SK-N-SH (cell line): ENCODE measurements at regions not wholly inside any gene's neighbourhood (a gene's known extent, or its start where the extent isn't known, plus 50 kb on each side); places are given as distances from the start of the nearest gene placed in this dataset.

ENCODE experiments used
- CTCF ChIA-PET: fragments of 300-600, 350-600 bp; formaldehyde crosslinking; extraction: SDS; loops from one replicate; lab custom pipeline; 2021; lab: Yijun Ruan, JAX
- POLR2A ChIA-PET: fragments of 350-600 bp; sonication (Branson Sonifier 250); formaldehyde crosslinking; extraction: SDS; loops from one replicate; lab custom pipeline; 2020; ENCODE audit warnings: antibody characterized with exemption, inconsistent platforms; lab: Yijun Ruan, JAX
- DNase-seq: peaks from one replicate; pipeline ENCODE4 v3.0.0; 2012
- H2AFZ ChIP-seq: fragments of 200-600 bp; sonication (generic); 2 replicates; pipeline ENCODE4 v1.8.1; 2016; ENCODE audit warnings: antibody characterized with exemption, mild to moderate bottlenecking, low read depth
- H3F3A ChIP-seq: fragments of 200-600 bp; sonication (generic); replicated peaks from 2 replicates; pipeline ENCODE3; 2016; ENCODE audit warnings: antibody characterized with exemption, mild to moderate bottlenecking; ENCODE audit not compliant: insufficient read depth
- H3K27ac ChIP-seq, 2 experiments: fragments of 200-500 bp in 1 of 2; fragments of 200-600 bp in 1 of 2; sonication (Bioruptor generic) in 1 of 2; sonication (generic), shearing (Covaris generic) in 1 of 2; 2 replicates each; pipeline versions ENCODE4 v1.5.1 to v1.6.1; 2014 to 2016; ENCODE audit warnings: low read depth in 2 of 2, inconsistent platforms in 1 of 2, low read length in 1 of 2, mild to moderate bottlenecking in 1 of 2, mixed read lengths in 1 of 2
- H3K27me3 ChIP-seq: fragments of 200-600 bp; sonication (generic), shearing (Covaris generic); 2 replicates; pipeline ENCODE4 v1.6.1; 2016; ENCODE audit warnings: mixed run types; ENCODE audit not compliant: insufficient read depth
- H3K36me3 ChIP-seq, 2 experiments: fragments of 200-500 bp in 1 of 2; fragments of 200-600 bp in 1 of 2; sonication (Bioruptor generic) in 1 of 2; sonication (generic) in 1 of 2; replicated peaks in 1 of 2; 2 replicates each; pipeline versions ENCODE3 to v1.5.1; 2014 to 2016; ENCODE audit warnings: low read length in 1 of 2, mild to moderate bottlenecking in 1 of 2; ENCODE audit not compliant: insufficient read depth in 2 of 2, control insufficient read depth in 1 of 2
- H3K4me1 ChIP-seq, 2 experiments: fragments of 200-500 bp in 1 of 2; fragments of 200-600 bp in 1 of 2; sonication (Bioruptor generic) in 1 of 2; sonication (generic), shearing (Covaris generic) in 1 of 2; 2 replicates each; pipeline versions ENCODE4 v1.5.1 to v1.6.1; 2014 to 2016; ENCODE audit warnings: low read depth in 1 of 2, low read length in 1 of 2, mixed run types in 1 of 2; ENCODE audit not compliant: insufficient read depth in 2 of 2, control insufficient read depth in 1 of 2
- H3K4me2 ChIP-seq: fragments of 200-600 bp; sonication (generic), shearing (Covaris generic); 2 replicates; pipeline ENCODE4 v1.6.1; 2017; ENCODE audit warnings: mixed run types
- H3K4me3 ChIP-seq, 2 experiments: fragments of 200-500 bp in 1 of 2; fragments of 200-600 bp in 1 of 2; sonication (Bioruptor generic) in 1 of 2; sonication (generic), shearing (Covaris generic) in 1 of 2; 2 replicates each; pipeline versions ENCODE4 v1.5.1 to v1.8.1; 2014 to 2016; ENCODE audit warnings: low read depth in 2 of 2, inconsistent platforms in 1 of 2, low read length in 1 of 2, mild to moderate bottlenecking in 1 of 2, mixed read lengths in 1 of 2, moderate library complexity in 1 of 2
- H3K79me2 ChIP-seq: fragments of 200-600 bp; sonication (generic); 2 replicates; pipeline ENCODE4 v1.8.1; 2017; ENCODE audit warnings: mild to moderate bottlenecking; ENCODE audit not compliant: insufficient read depth
- H3K9ac ChIP-seq: fragments of 200-600 bp; sonication (generic); 2 replicates; pipeline ENCODE4 v1.6.1; 2017; ENCODE audit warnings: mixed run types
- H3K9me2 ChIP-seq: fragments of 200-600 bp; sonication (generic); 2 replicates; pipeline ENCODE4 v1.6.1; 2017; ENCODE audit warnings: mixed run types
- H3K9me3 ChIP-seq: fragments of 200-600 bp; sonication (generic); 2 replicates; pipeline ENCODE4 v1.6.1; 2017; ENCODE audit warnings: mixed run types, mild to moderate bottlenecking, moderate library complexity
- H4K20me1 ChIP-seq: fragments of 200-600 bp; sonication (generic); 2 replicates; pipeline ENCODE4 v1.6.1; 2017; ENCODE audit warnings: mild to moderate bottlenecking, mixed run types; ENCODE audit not compliant: insufficient read depth
- CHD2 ChIP-seq: fragments of 150-350 bp; IDR thresholded peaks from 2 replicates; pipeline ENCODE4 v1.6.1; 2018; ENCODE audit warnings: low read length; ENCODE audit not compliant: partially characterized antibody
- EZH2phosphoT487 ChIP-seq: fragments of 200-600 bp; sonication (generic); IDR thresholded peaks from 2 replicates; pipeline ENCODE4 v1.6.1; 2017; ENCODE audit warnings: low read depth, mixed run types, mild to moderate bottlenecking, antibody characterized with exemption, moderate library complexity, borderline replicate concordance
- FOXM1 ChIP-seq: IDR thresholded peaks from 2 replicates; pipeline ENCODE4 v1.4.0; 2012; ENCODE audit warnings: low read depth, mild to moderate bottlenecking
- GATA2 ChIP-seq: sonication (generic); formaldehyde crosslinking; IDR thresholded peaks from 2 replicates; pipeline ENCODE4 v1.5.0; 2020; ENCODE audit warnings: mild to moderate bottlenecking, missing genetic modification reagents
- IRF3 ChIP-seq: fragments of 150-350 bp; IDR thresholded peaks from 2 replicates; pipeline ENCODE4 v1.6.1; 2016; ENCODE audit warnings: mild to moderate bottlenecking, low read depth, low read length
- MAX ChIP-seq: IDR thresholded peaks from 2 replicates; pipeline ENCODE4 v1.4.0; 2012; ENCODE audit warnings: low read depth
- NRF1 ChIP-seq: IDR thresholded peaks from 2 replicates; pipeline ENCODE4 v1.6.1; 2012; ENCODE audit warnings: low read depth, mild to moderate bottlenecking, low read length
- RAD21 ChIP-seq: IDR thresholded peaks from 2 replicates; pipeline ENCODE4 v1.6.1; 2012; ENCODE audit warnings: mild to moderate bottlenecking, low read length
- RFX5 ChIP-seq: IDR thresholded peaks from 2 replicates; pipeline ENCODE4 v1.6.1; 2012; ENCODE audit warnings: mild to moderate bottlenecking, improper control_type of control experiment, low read length
- RXRA ChIP-seq: IDR thresholded peaks from 2 replicates; pipeline ENCODE4 v1.4.0; 2012; ENCODE audit warnings: low read depth, mild to moderate bottlenecking, borderline replicate concordance
- SIN3A ChIP-seq: IDR thresholded peaks from 2 replicates; pipeline ENCODE4 v1.6.1; 2012; ENCODE audit warnings: low read depth, mild to moderate bottlenecking, low read length, moderate library complexity, borderline replicate concordance
- TEAD4 ChIP-seq: IDR thresholded peaks from 2 replicates; pipeline ENCODE4 v1.4.0; 2012; ENCODE audit warnings: mild to moderate bottlenecking, borderline replicate concordance; ENCODE audit not compliant: insufficient read depth
- ZBTB33 ChIP-seq: IDR thresholded peaks from 2 replicates; pipeline ENCODE4 v1.4.0; 2012; ENCODE audit warnings: low read depth, borderline replicate concordance
- WGBS: methylation state at CpG from one replicate; pipeline ENCODE4 v1.1.6; 2017; ENCODE audit warnings: low lambda C conversion rate; 5-methylcytosine and 5-hydroxymethylcytosine counted together
- TF ChIP-seq, protein P1 (sequence below): IDR thresholded peaks from 2 replicates; pipeline ENCODE4; 2012
- TF ChIP-seq, protein P2 (sequence below): fragments of 150-350 bp; IDR thresholded peaks from 2 replicates; pipeline ENCODE4 v1.6.1; 2017; ENCODE audit warnings: antibody characterized with exemption, low read length, low read depth, borderline replicate concordance

DNA sequence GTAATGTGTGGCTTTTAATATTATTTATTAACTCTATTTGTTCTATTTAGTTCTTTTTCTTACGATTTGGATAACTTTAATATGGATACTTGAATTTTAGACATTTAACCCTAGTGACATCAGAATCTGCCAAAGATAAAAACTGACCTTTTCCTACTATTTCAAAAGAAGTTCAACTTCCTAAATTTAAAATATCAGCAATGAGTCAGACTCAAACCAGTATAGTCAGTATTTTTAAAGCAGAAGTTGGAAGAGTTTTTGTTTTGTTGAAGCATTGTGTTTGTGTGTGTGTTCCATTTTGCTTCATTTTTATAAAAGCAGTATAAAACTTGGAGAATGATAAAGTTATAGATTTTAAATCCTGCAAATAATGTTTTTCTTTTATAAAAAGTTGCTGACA is 251.8 kb upstream of the RASA1 start:
- Histone ChIP-seq H3K27ac (no peak overlapping the region), H3K4me3 (no peak overlapping the region), H3F3A (peaks cover 3% of the 10 kb centered on the region), H4K20me1 (no peaks in the 10 kb centered on the region), H3K27me3 (no peaks in the 10 kb centered on the region), H3K79me2 (no peaks in the 10 kb centered on the region), H3K4me1 (peaks cover 0 to 6% of the 10 kb centered on the region in 2 experiments; a peak in 2 of 4 replicates), H3K9ac (no peak overlapping the region), H3K36me3 (no peaks in the 10 kb centered on the region), H3K9me2 (no peaks in the 10 kb centered on the region), H3K4me2 (no peak overlapping the region), H2AFZ (no peak overlapping the region; the same call in 1 of the 2 replicates), H3K9me3 (no peaks in the 10 kb centered on the region)
- POLR2A ChIA-PET = no interaction called here
- 7% methylated on average over 1 of the region's 1 CpG for WGBS
- no peak for DNase-seq
- TF ChIP-seq FOXM1 = no peak
- no peak for TF ChIP-seq RFX5
- no peak for TF ChIP-seq TEAD4
- no peak for TF ChIP-seq MAX
- TF ChIP-seq GATA2 (CRISPR knock-in tag) = no peak
- TF ChIP-seq IRF3 = no peak
- TF ChIP-seq, protein P1, sequence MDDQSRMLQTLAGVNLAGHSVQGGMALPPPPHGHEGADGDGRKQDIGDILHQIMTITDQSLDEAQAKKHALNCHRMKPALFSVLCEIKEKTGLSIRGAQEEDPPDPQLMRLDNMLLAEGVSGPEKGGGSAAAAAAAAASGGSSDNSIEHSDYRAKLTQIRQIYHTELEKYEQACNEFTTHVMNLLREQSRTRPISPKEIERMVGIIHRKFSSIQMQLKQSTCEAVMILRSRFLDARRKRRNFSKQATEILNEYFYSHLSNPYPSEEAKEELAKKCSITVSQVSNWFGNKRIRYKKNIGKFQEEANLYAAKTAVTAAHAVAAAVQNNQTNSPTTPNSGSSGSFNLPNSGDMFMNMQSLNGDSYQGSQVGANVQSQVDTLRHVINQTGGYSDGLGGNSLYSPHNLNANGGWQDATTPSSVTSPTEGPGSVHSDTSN = no peak
- no peak for TF ChIP-seq ZBTB33
- no peak for TF ChIP-seq RXRA
- TF ChIP-seq NRF1 = no peak
- no peak for TF ChIP-seq SIN3A
- TF ChIP-seq, protein P2, sequence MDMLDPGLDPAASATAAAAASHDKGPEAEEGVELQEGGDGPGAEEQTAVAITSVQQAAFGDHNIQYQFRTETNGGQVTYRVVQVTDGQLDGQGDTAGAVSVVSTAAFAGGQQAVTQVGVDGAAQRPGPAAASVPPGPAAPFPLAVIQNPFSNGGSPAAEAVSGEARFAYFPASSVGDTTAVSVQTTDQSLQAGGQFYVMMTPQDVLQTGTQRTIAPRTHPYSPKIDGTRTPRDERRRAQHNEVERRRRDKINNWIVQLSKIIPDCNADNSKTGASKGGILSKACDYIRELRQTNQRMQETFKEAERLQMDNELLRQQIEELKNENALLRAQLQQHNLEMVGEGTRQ = no peak
- no peak for TF ChIP-seq CHD2
- TF ChIP-seq EZH2phosphoT487 = no peak
- no peak for TF ChIP-seq RAD21
- CTCF ChIA-PET = no interaction called here
